ENCODE measurements at regions not wholly inside any gene's neighbourhood (a gene's known extent, or its start where the extent isn't known, plus 50 kb on each side); places are given as distances from the start of the nearest gene placed in this dataset.
A peak's percentile ranks its signal among the peaks of the same experiment; 100 is the strongest.

- H3K4me1 ChIP-seq = no peaks in the 10 kb centered on the region
- H3K27me3 ChIP-seq = peaks cover 0 to 27% of the 10 kb centered on the region in 2 donors
- no peaks in the 10 kb centered on the region for H3K36me3 ChIP-seq
- TF ChIP-seq POLR2A (IDR thresholded peaks at IDR 0.05) (no peak), POLR2AphosphoS5 (IDR thresholded peaks at IDR 0.05) (no peak), CTCF (IDR thresholded peaks at IDR 0.05) (no peak)
- intact Hi-C loops (cut with DNase I; ENCODE audit: low total_unique reads) = no loop called here
- H3K9me3 ChIP-seq = no peaks in the 10 kb centered on the region
- DNase-seq (ENCODE audit: low spot score in 2 of 2) = peak in 1 of 2 donors; percentile 33
- no peak overlapping the region for H3K4me3 ChIP-seq
- no peak overlapping the region for H3K27ac ChIP-seq
Measured at GRCh38 chr4:8761167-8761823, 110.3 kb downstream of the HMX1 start.

- H3K27me3 ChIP-seq = peaks cover 0 to 20% of the 10 kb centered on the region in 2 donors
- H3K4me1 ChIP-seq = no peaks in the 10 kb centered on the region
- no peak overlapping the region for H3K4me3 ChIP-seq
- TF ChIP-seq CTCF (IDR thresholded peaks at IDR 0.05) (no peak), POLR2A (IDR thresholded peaks at IDR 0.05) (no peak), POLR2AphosphoS5 (IDR thresholded peaks at IDR 0.05) (no peak)
- no peaks in the 10 kb centered on the region for H3K36me3 ChIP-seq
- H3K27ac ChIP-seq = no peak overlapping the region
- H3K9me3 ChIP-seq = no peaks in the 10 kb centered on the region
- intact Hi-C loops (cut with DNase I; ENCODE audit: low total_unique reads) = no loop called here
- peak in 1 of 2 donors; percentile 28 for DNase-seq (ENCODE audit: low spot score in 2 of 2)
Measured at GRCh38 chr4:8760561-8760960, 111.1 kb downstream of the HMX1 start.

- no peak for TF ChIP-seq POLR2AphosphoS5 (IDR thresholded peaks at IDR 0.05)
- TF ChIP-seq POLR2A (IDR thresholded peaks at IDR 0.05) = no peak
- TF ChIP-seq CTCF (IDR thresholded peaks at IDR 0.05) = no peak
- H3K27me3 ChIP-seq = peaks cover 0 to 19% of the 10 kb centered on the region in 2 donors
- H3K4me3 ChIP-seq = no peak overlapping the region
- H3K27ac ChIP-seq = no peak overlapping the region
- peak in 1 of 2 donors; percentile 10 for DNase-seq (ENCODE audit: low spot score in 2 of 2)
- no peaks in the 10 kb centered on the region for H3K36me3 ChIP-seq
- intact Hi-C loops (cut with DNase I; ENCODE audit: low total_unique reads) = no loop called here
- H3K4me1 ChIP-seq = no peaks in the 10 kb centered on the region
- H3K9me3 ChIP-seq = no peaks in the 10 kb centered on the region
Measured at GRCh38 chr4:8759987-8760386, 111.7 kb downstream of the HMX1 start.

- H3K27me3 ChIP-seq = peaks cover 0 to 11% of the 10 kb centered on the region in 2 donors
- no peak overlapping the region for H3K4me3 ChIP-seq
- DNase-seq (ENCODE audit: low spot score in 2 of 2) = peak in 1 of 2 donors; percentile 33
- H3K36me3 ChIP-seq = no peaks in the 10 kb centered on the region
- H3K27ac ChIP-seq = no peak overlapping the region
- intact Hi-C loops (cut with DNase I; ENCODE audit: low total_unique reads) = no loop called here
- TF ChIP-seq POLR2A (IDR thresholded peaks at IDR 0.05) = no peak
- H3K4me1 ChIP-seq = no peaks in the 10 kb centered on the region
- peaks cover 0 to 12% of the 10 kb centered on the region in 2 donors for H3K9me3 ChIP-seq
Measured at GRCh38 chr4:8756816-8757215, 114.8 kb downstream of the HMX1 start.

GRCh38 chr4:8754634-8755589 is 116.7 kb downstream of the HMX1 start:
- TF ChIP-seq POLR2AphosphoS5 (IDR thresholded peaks at IDR 0.05) (no peak), CTCF (IDR thresholded peaks at IDR 0.05) (no peak), POLR2A (IDR thresholded peaks at IDR 0.05) (no peak)
- intact Hi-C loops (cut with DNase I; ENCODE audit: low total_unique reads) = no loop called here

More at GRCh38 chr4:8754634-8755589, 116.7 kb downstream of the HMX1 start:
- no peak overlapping the region for H3K27ac ChIP-seq
- H3K27me3 ChIP-seq = no peaks in the 10 kb centered on the region
- peaks cover 0 to 12% of the 10 kb centered on the region in 2 donors for H3K9me3 ChIP-seq
- peak in 1 of 2 donors; percentile 42 for DNase-seq (ENCODE audit: low spot score in 2 of 2)
- H3K4me1 ChIP-seq = no peaks in the 10 kb centered on the region
- no peak overlapping the region for H3K4me3 ChIP-seq
- H3K36me3 ChIP-seq = no peaks in the 10 kb centered on the region

Data from breast epithelium (tissue), 4 donors.